ENCODE measurements at regions not wholly inside any gene's neighbourhood (a gene's known extent, or its start where the extent isn't known, plus 50 kb on each side); places are given as distances from the start of the nearest gene placed in this dataset.
"Not testable (repeated sequence)": the region's sequence is repeated elsewhere in the genome, so short reads cannot be mapped to it uniquely, and the experiment has no call there.

DNA sequence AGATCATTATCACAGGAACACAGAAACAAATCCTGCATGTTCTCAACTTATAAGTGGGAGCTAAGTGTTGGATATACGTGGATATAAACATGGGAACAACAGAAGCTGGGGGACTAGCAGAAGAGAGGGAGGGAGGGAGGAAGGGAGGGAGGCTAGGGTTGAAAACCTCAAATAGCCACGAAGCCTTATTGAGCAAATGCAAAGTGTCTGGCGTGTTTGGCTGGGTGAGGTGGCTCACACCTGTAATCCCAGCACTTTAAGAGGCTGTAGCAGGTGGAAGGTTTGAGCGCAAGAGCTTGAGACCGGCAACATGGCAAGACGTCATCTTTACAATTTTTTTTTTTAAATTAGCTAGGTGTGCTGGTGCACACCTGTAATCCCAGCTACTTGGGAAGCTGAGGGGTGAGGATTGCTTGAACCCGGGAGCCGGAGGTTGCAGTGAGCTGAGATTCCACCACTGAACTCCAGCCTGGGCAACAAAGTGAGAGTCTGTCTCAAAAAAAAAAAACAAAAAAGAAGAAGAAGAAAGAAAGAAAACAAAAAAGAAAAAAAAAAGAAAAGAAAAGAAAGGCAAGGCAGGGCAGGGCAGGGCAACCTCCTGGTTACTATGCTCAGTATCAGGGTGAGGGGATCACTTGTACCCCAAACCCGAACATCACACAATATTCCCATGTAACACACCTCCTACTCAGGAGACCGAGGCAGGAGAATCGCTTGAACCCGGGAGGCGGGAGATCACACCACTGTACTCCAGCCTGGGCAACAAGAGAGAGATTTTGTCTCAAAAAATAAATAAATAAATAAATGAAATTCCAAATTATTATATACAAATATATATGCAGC lies 4492.7 kb upstream of the OR11H1 start:
- not testable (repeated sequence) for DNase-seq
- H3K9me3 ChIP-seq (replicated peaks; ENCODE audit: control insufficient read depth, low read depth, low read length), result peaks cover 77% of the 10 kb centered on the region

DNA sequence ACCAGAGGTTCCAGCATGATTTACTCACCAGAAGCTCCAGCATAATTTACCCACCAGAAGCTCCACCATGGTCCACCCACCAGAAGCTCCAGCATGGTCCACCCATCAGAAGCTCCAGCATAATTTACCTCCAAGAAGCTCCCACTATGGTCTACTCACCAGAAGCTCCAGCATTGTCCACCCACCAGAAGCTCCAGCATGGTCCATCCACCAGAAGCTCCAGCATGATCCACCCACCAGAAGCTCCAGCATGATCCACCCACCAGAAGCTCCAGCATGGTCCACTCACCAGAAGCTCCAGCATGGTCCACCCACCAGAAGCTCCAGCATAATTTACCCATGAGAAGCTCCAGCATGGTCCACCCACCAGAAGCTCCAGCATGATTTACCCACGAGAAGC lies 4490.7 kb upstream of the OR11H1 start:
- H3K4me1 ChIP-seq (ENCODE audit: control insufficient read depth, insufficient read depth, low read length); DNase-seq; H3K4me3 ChIP-seq (ENCODE audit: low read length); H3K27me3 ChIP-seq (ENCODE audit: control insufficient read depth, insufficient read depth, low read length); H3K27ac ChIP-seq (ENCODE audit: low read length); H3K36me3 ChIP-seq (ENCODE audit: control insufficient read depth, insufficient read depth, low read length): not testable (repeated sequence)
- H3K9me3 ChIP-seq (replicated peaks; ENCODE audit: control insufficient read depth, low read depth, low read length), result peaks cover 72% of the 10 kb centered on the region
- WGBS (ENCODE audit: insufficient coverage), result no CpG with 5 or more reads among the region's 1 CpG

More for the DNA sequence above, 4492.7 kb upstream of the OR11H1 start:
- H3K4me1 ChIP-seq (ENCODE audit: control insufficient read depth, insufficient read depth, low read length); H3K27me3 ChIP-seq (ENCODE audit: control insufficient read depth, insufficient read depth, low read length); H3K36me3 ChIP-seq (ENCODE audit: control insufficient read depth, insufficient read depth, low read length); H3K4me3 ChIP-seq (ENCODE audit: low read length); H3K27ac ChIP-seq (ENCODE audit: low read length): not testable (repeated sequence)
- 72% methylated on average over 7 of the region's 13 CpGs for WGBS (ENCODE audit: insufficient coverage)

- peaks cover 70% of the 10 kb centered on the region for H3K9me3 ChIP-seq (replicated peaks; ENCODE audit: control insufficient read depth, low read depth, low read length)
- H3K27me3 ChIP-seq (ENCODE audit: control insufficient read depth, insufficient read depth, low read length); H3K36me3 ChIP-seq (ENCODE audit: control insufficient read depth, insufficient read depth, low read length); DNase-seq; H3K4me1 ChIP-seq (ENCODE audit: control insufficient read depth, insufficient read depth, low read length); H3K27ac ChIP-seq (ENCODE audit: low read length); H3K4me3 ChIP-seq (ENCODE audit: low read length): not testable (repeated sequence)
- no CpG with 5 or more reads among the region's 2 CpGs for WGBS (ENCODE audit: insufficient coverage)
These were observed 4490.2 kb upstream of the OR11H1 start for GRCh38 chr22:11037814-11038213.

DNA sequence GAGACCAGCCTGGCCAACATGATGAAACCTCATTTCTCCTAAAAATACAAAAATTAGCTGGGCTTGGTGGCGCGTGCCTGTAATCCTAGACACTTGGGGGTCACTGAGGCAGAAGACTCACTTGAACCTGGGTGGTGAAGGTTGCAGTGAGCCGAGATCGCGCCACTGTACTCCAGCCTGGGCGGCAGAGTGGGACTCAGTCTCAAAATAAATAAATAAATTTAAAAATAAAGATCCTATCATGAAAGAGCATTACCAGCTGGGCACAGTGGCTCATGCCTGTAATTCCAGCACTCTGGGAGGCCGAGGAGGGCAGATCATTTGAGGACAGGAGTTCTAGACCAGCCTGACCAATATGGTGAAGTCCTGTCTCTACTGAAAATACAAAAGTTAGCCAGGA lies 4489.2 kb upstream of the OR11H1 start:
- peaks cover 68% of the 10 kb centered on the region for H3K9me3 ChIP-seq (replicated peaks; ENCODE audit: control insufficient read depth, low read depth, low read length)
- 67% methylated on average over 4 of the region's 7 CpGs for WGBS (ENCODE audit: insufficient coverage)
- H3K36me3 ChIP-seq (ENCODE audit: control insufficient read depth, insufficient read depth, low read length); DNase-seq; H3K27ac ChIP-seq (ENCODE audit: low read length); H3K4me3 ChIP-seq (ENCODE audit: low read length); H3K4me1 ChIP-seq (ENCODE audit: control insufficient read depth, insufficient read depth, low read length); H3K27me3 ChIP-seq (ENCODE audit: control insufficient read depth, insufficient read depth, low read length): not testable (repeated sequence)

DNA sequence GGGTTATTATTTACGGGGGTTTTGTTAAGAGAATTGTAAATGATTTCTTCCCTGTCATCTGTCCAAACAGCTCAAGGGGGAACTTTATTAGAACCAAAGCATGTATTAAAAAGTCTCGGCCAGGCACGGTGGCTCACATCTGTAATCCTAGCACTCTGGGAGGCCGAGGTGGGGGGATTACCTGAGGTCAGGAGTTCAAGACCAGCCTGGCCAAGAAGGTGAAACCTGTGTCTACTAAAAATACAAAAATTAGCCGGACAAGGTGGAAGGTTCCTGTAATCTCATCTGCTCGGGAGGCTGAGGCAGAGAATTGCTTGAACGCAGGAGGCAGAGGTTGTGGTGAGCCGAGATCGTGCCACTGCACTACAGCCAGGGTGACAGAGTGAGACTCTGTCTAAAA lies 4486.6 kb upstream of the OR11H1 start:
- not testable (repeated sequence) for H3K36me3 ChIP-seq (ENCODE audit: control insufficient read depth, insufficient read depth, low read length); H3K4me3 ChIP-seq (ENCODE audit: low read length); H3K27ac ChIP-seq (ENCODE audit: low read length); H3K27me3 ChIP-seq (ENCODE audit: control insufficient read depth, insufficient read depth, low read length); DNase-seq; H3K4me1 ChIP-seq (ENCODE audit: control insufficient read depth, insufficient read depth, low read length)
- peaks cover 47% of the 10 kb centered on the region for H3K9me3 ChIP-seq (replicated peaks; ENCODE audit: control insufficient read depth, low read depth, low read length)
- WGBS (ENCODE audit: insufficient coverage), result 64% methylated on average over 7 of the region's 9 CpGs

DNA sequence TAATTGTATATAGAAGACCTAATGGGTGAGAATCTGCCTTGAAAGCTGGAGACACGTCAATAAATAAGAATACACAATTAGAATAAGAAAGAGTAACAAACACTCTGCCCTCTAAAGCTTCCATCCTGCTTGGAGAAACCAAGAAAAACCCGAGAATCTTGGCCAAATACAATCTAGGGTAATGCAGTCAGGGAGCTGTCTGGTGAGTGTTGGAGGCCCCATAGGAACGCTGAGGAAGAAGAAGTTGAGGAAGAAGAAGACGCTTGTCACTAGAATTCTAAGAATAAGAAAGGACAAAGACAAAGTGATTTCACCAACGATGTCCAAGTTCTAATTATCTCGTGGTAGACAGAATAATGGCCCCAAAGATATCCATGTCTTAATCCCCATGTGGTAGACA lies 4485.9 kb upstream of the OR11H1 start:
- no peaks in the 10 kb centered on the region for H3K4me1 ChIP-seq (ENCODE audit: control insufficient read depth, insufficient read depth, low read length)
- H3K27me3 ChIP-seq (ENCODE audit: control insufficient read depth, insufficient read depth, low read length), result no peaks in the 10 kb centered on the region
- no peaks in the 10 kb centered on the region for H3K36me3 ChIP-seq (ENCODE audit: control insufficient read depth, insufficient read depth, low read length)
- peaks cover 41% of the 10 kb centered on the region for H3K9me3 ChIP-seq (replicated peaks; ENCODE audit: control insufficient read depth, low read depth, low read length)
- no peak overlapping the region for H3K27ac ChIP-seq (ENCODE audit: low read length)
- 51% methylated on average over 4 of the region's 6 CpGs for WGBS (ENCODE audit: insufficient coverage)
- DNase-seq, result no peak
- H3K4me3 ChIP-seq (ENCODE audit: low read length), result no peak overlapping the region

DNA sequence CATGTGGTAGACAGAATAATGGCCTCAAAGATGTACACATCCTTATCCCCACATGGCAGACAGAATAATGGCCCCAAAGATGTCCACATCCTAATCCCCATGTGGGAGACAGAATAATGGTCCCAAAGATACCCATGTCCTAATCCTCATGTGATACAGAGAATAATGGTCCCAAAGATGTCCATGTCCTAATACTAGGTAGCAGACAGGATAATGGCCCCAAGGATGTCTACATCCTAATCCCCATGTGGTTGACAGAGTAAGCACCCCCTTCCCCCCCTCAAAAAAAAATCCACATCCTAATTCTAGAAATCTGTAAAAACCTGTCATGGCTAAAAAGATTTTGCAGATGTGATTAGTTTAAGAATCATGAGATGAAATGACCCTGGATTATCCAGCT lies 4484.7 kb upstream of the OR11H1 start:
- H3K27ac ChIP-seq (ENCODE audit: low read length); DNase-seq; H3K4me1 ChIP-seq (ENCODE audit: control insufficient read depth, insufficient read depth, low read length); H3K4me3 ChIP-seq (ENCODE audit: low read length); H3K27me3 ChIP-seq (ENCODE audit: control insufficient read depth, insufficient read depth, low read length); H3K36me3 ChIP-seq (ENCODE audit: control insufficient read depth, insufficient read depth, low read length): not testable (repeated sequence)
- peaks cover 31% of the 10 kb centered on the region for H3K9me3 ChIP-seq (replicated peaks; ENCODE audit: control insufficient read depth, low read depth, low read length)

- H3K27me3 ChIP-seq (ENCODE audit: control insufficient read depth, insufficient read depth, low read length); H3K27ac ChIP-seq (ENCODE audit: low read length); DNase-seq; H3K36me3 ChIP-seq (ENCODE audit: control insufficient read depth, insufficient read depth, low read length); H3K4me1 ChIP-seq (ENCODE audit: control insufficient read depth, insufficient read depth, low read length); H3K4me3 ChIP-seq (ENCODE audit: low read length): not testable (repeated sequence)
- 73% methylated on average over 1 of the region's 1 CpG for WGBS (ENCODE audit: insufficient coverage)
- peaks cover 15% of the 10 kb centered on the region for H3K9me3 ChIP-seq (replicated peaks; ENCODE audit: control insufficient read depth, low read depth, low read length)
These were observed 4479.1 kb upstream of the OR11H1 start for GRCh38 chr22:11048884-11049283.

- not testable (repeated sequence) for DNase-seq; H3K4me3 ChIP-seq (ENCODE audit: low read length); H3K4me1 ChIP-seq (ENCODE audit: control insufficient read depth, insufficient read depth, low read length); H3K27me3 ChIP-seq (ENCODE audit: control insufficient read depth, insufficient read depth, low read length); H3K36me3 ChIP-seq (ENCODE audit: control insufficient read depth, insufficient read depth, low read length); H3K27ac ChIP-seq (ENCODE audit: low read length)
- peaks cover 25% of the 10 kb centered on the region for H3K9me3 ChIP-seq (replicated peaks; ENCODE audit: control insufficient read depth, low read depth, low read length)
- 81% methylated on average over 6 of the region's 11 CpGs for WGBS (ENCODE audit: insufficient coverage)
These were observed 4477.8 kb upstream of the OR11H1 start for GRCh38 chr22:11050226-11050625.

- not testable (repeated sequence) for H3K36me3 ChIP-seq (ENCODE audit: control insufficient read depth, insufficient read depth, low read length); DNase-seq; H3K4me1 ChIP-seq (ENCODE audit: control insufficient read depth, insufficient read depth, low read length); H3K4me3 ChIP-seq (ENCODE audit: low read length); H3K27ac ChIP-seq (ENCODE audit: low read length); H3K27me3 ChIP-seq (ENCODE audit: control insufficient read depth, insufficient read depth, low read length)
- WGBS (ENCODE audit: insufficient coverage), result 35% methylated on average over 3 of the region's 9 CpGs
- H3K9me3 ChIP-seq (replicated peaks; ENCODE audit: control insufficient read depth, low read depth, low read length), result peaks cover 38% of the 10 kb centered on the region
These were observed 4476.4 kb upstream of the OR11H1 start for GRCh38 chr22:11051401-11052112.
